Muscle of leg (tissue), 3 donors: ENCODE measurements at regions not wholly inside any gene's neighbourhood (a gene's known extent, or its start where the extent isn't known, plus 50 kb on each side); places are given as distances from the start of the nearest gene placed in this dataset.

Source experiments
- DNase-seq: peaks from one replicate; pipeline ENCODE4 v3.0.0; 2013
- H3K27ac ChIP-seq: one replicate; pipeline ENCODE4 v1.5.1; 2013; ENCODE audit warnings: mild to moderate bottlenecking, low read length, control low read depth
- H3K27me3 ChIP-seq: one replicate; pipeline ENCODE4 v1.6.1; 2013; ENCODE audit warnings: low read length; ENCODE audit not compliant: control insufficient read depth, insufficient read depth
- H3K36me3 ChIP-seq: one replicate; pipeline ENCODE4 v1.6.1; 2013; ENCODE audit warnings: low read length; ENCODE audit not compliant: control insufficient read depth, insufficient read depth
- H3K4me1 ChIP-seq: one replicate; pipeline ENCODE4 v1.6.1; 2013; ENCODE audit warnings: low read length; ENCODE audit not compliant: control insufficient read depth, insufficient read depth
- H3K4me3 ChIP-seq: one replicate; pipeline ENCODE4 v1.5.1; 2013; ENCODE audit warnings: low read length, control low read depth
- H3K9me3 ChIP-seq: replicated peaks from 2 replicates; pipeline ENCODE4 v1.6.1; 2013; ENCODE audit warnings: low read depth, low read length; ENCODE audit not compliant: control insufficient read depth
- WGBS: methylation state at CpG from one replicate; pipeline ENCODE4 v1.1.5; 2013; ENCODE audit warnings: missing lambda C conversion rate; ENCODE audit not compliant: insufficient coverage; 5-methylcytosine and 5-hydroxymethylcytosine counted together

GRCh38 chr9:89880721-89881120, 275.9 kb downstream of the GADD45G start:
- Histone ChIP-seq H3K4me3 (no peak overlapping the region), H3K4me1 (peaks cover 51% of the 10 kb centered on the region), H3K27me3 (no peaks in the 10 kb centered on the region), H3K9me3 (no peaks in the 10 kb centered on the region), H3K27ac (no peak overlapping the region), H3K36me3 (no peaks in the 10 kb centered on the region)
- WGBS = 82% methylated on average over 5 of the region's 5 CpGs
- no peak for DNase-seq

- no peaks in the 10 kb centered on the region for H3K9me3 ChIP-seq
- no peaks in the 10 kb centered on the region for H3K27me3 ChIP-seq
- H3K4me3 ChIP-seq = no peak overlapping the region
- H3K4me1 ChIP-seq = peaks cover 54% of the 10 kb centered on the region
- H3K27ac ChIP-seq = no peak overlapping the region
- no peak for DNase-seq
- 92% methylated on average over 1 of the region's 1 CpG for WGBS
- H3K36me3 ChIP-seq = no peaks in the 10 kb centered on the region
Measured at GRCh38 chr9:89881431-89881830, 276.6 kb downstream of the GADD45G start.

- H3K4me3 ChIP-seq = no peak overlapping the region
- H3K27me3 ChIP-seq = no peaks in the 10 kb centered on the region
- H3K9me3 ChIP-seq = no peaks in the 10 kb centered on the region
- DNase-seq = no peak
- H3K36me3 ChIP-seq = no peaks in the 10 kb centered on the region
- 95% methylated on average over 3 of the region's 7 CpGs for WGBS
- H3K27ac ChIP-seq = no peak overlapping the region
- H3K4me1 ChIP-seq = peaks cover 58% of the 10 kb centered on the region
Measured at GRCh38 chr9:89882930-89883361, 278.1 kb downstream of the GADD45G start.

- Histone ChIP-seq H3K9me3 (no peaks in the 10 kb centered on the region), H3K4me1 (peaks cover 51% of the 10 kb centered on the region), H3K4me3 (no peak overlapping the region), H3K27me3 (peaks cover 3% of the 10 kb centered on the region), H3K36me3 (no peaks in the 10 kb centered on the region), H3K27ac (no peak overlapping the region)
- 79% methylated on average over 8 of the region's 12 CpGs for WGBS
- no peak for DNase-seq
Measured at GRCh38 chr9:89883401-89884341, 278.9 kb downstream of the GADD45G start.

GRCh38 chr9:89884356-89885083, 279.7 kb downstream of the GADD45G start:
- Histone ChIP-seq H3K27ac (peak overlapping the region; percentile 24), H3K4me1 (peaks cover 42% of the 10 kb centered on the region), H3K9me3 (no peaks in the 10 kb centered on the region), H3K4me3 (no peak overlapping the region), H3K36me3 (no peaks in the 10 kb centered on the region), H3K27me3 (peaks cover 3% of the 10 kb centered on the region)
- WGBS = 87% methylated on average over 9 of the region's 13 CpGs
- peak; percentile 69 for DNase-seq

- 93% methylated on average over 3 of the region's 4 CpGs for WGBS
- Histone ChIP-seq H3K4me1 (peaks cover 36% of the 10 kb centered on the region), H3K27ac (no peak overlapping the region)
Measured at GRCh38 chr9:89885156-89885555, 280.3 kb downstream of the GADD45G start.

GRCh38 chr9:89886281-89886700, 281.5 kb downstream of the GADD45G start:
- H3K36me3 ChIP-seq = no peaks in the 10 kb centered on the region
- H3K4me1 ChIP-seq = peaks cover 31% of the 10 kb centered on the region
- no peak overlapping the region for H3K4me3 ChIP-seq
- 40% methylated on average over 1 of the region's 5 CpGs for WGBS
- no peaks in the 10 kb centered on the region for H3K9me3 ChIP-seq
- no peak overlapping the region for H3K27ac ChIP-seq
- DNase-seq = peak; percentile 38
- H3K27me3 ChIP-seq = peaks cover 6% of the 10 kb centered on the region

More at GRCh38 chr9:89885156-89885555, 280.3 kb downstream of the GADD45G start:
- no peaks in the 10 kb centered on the region for H3K36me3 ChIP-seq
- no peak for DNase-seq
- H3K4me3 ChIP-seq = no peak overlapping the region
- peaks cover 6% of the 10 kb centered on the region for H3K27me3 ChIP-seq
- no peaks in the 10 kb centered on the region for H3K9me3 ChIP-seq

- H3K27me3 ChIP-seq = peaks cover 6% of the 10 kb centered on the region
- H3K27ac ChIP-seq = no peak overlapping the region
- no peak for DNase-seq
- no peaks in the 10 kb centered on the region for H3K9me3 ChIP-seq
- H3K4me1 ChIP-seq = peaks cover 40% of the 10 kb centered on the region
- no peak overlapping the region for H3K4me3 ChIP-seq
- WGBS = no CpG with 5 or more reads among the region's 4 CpGs
- no peaks in the 10 kb centered on the region for H3K36me3 ChIP-seq
Measured at GRCh38 chr9:89887286-89887685, 282.5 kb downstream of the GADD45G start.

GRCh38 chr9:89888233-89888632, 283.4 kb downstream of the GADD45G start:
- no peak overlapping the region for H3K4me3 ChIP-seq
- H3K4me1 ChIP-seq = peaks cover 40% of the 10 kb centered on the region
- no peaks in the 10 kb centered on the region for H3K9me3 ChIP-seq
- 100% methylated on average over 2 of the region's 2 CpGs for WGBS
- no peak for DNase-seq
- H3K27ac ChIP-seq = no peak overlapping the region
- H3K36me3 ChIP-seq = no peaks in the 10 kb centered on the region
- H3K27me3 ChIP-seq = peaks cover 6% of the 10 kb centered on the region

GRCh38 chr9:89888677-89889076, 283.9 kb downstream of the GADD45G start:
- Histone ChIP-seq H3K4me1 (peaks cover 38% of the 10 kb centered on the region), H3K27ac (no peak overlapping the region), H3K36me3 (no peaks in the 10 kb centered on the region), H3K9me3 (no peaks in the 10 kb centered on the region), H3K4me3 (no peak overlapping the region), H3K27me3 (peaks cover 6% of the 10 kb centered on the region)
- no peak for DNase-seq
- WGBS = 82% methylated on average over 2 of the region's 3 CpGs
